Motor neuron (in vitro differentiated cells): ENCODE measurements at regions not wholly inside any gene's neighbourhood (a gene's known extent, or its start where the extent isn't known, plus 50 kb on each side); places are given as distances from the start of the nearest gene placed in this dataset.

Experiments
- ATAC-seq, 8 experiments: fragments of 200-7000 bp; cut with Tn5 transposase; replicated peaks in 6 of 8; 2 replicates each; pipeline ENCODE4 v1.8.0; 2021; ENCODE audit warnings: mild to moderate bottlenecking in 8 of 8, moderate library complexity in 8 of 8
- H3K27ac ChIP-seq, 2 donors: fragments of 250-450 bp; sonication (Bioruptor Pico); 2 replicates each; pipeline ENCODE4 v1.9.0; 2021; ENCODE audit warnings: antibody characterized with exemption in 2 of 2, mild to moderate bottlenecking in 2 of 2, moderate library complexity in 1 of 2
- H3K4me1 ChIP-seq, 2 donors: fragments of 250-450 bp; sonication (Bioruptor Pico); replicated peaks in 1 of 2; 2 replicates each; pipeline ENCODE4 v1.6.1; 2021; ENCODE audit warnings: antibody characterized with exemption in 2 of 2, mild to moderate bottlenecking in 2 of 2, moderate library complexity in 1 of 2
- H3K4me3 ChIP-seq, 5 donors: fragments of 250-450 bp; sonication (Bioruptor Pico); 2 replicates each; pipeline ENCODE4 v1.9.0; 2021; ENCODE audit warnings: antibody characterized with exemption in 5 of 5, mild to moderate bottlenecking in 5 of 5, moderate library complexity in 4 of 5
- WGBS, 10 experiments: fragments of 450-650 bp; shearing (Covaris generic); methylation state at CpG; one replicate each; pipeline ENCODE4 v1.0.0; 2022; 5-methylcytosine and 5-hydroxymethylcytosine counted together
- in situ Hi-C, 9 experiments: fragments of 400-800 bp; cut with MboI; loops; one replicate each; pipeline ENCODE4 v1.15.0; 2021; ENCODE audit warnings: low sequenced_read_pairs in 9 of 9, low pct_unique_long_range_greater_than_20kb in 2 of 9; ENCODE audit not compliant: unreplicated experiment in 9 of 9

DNA sequence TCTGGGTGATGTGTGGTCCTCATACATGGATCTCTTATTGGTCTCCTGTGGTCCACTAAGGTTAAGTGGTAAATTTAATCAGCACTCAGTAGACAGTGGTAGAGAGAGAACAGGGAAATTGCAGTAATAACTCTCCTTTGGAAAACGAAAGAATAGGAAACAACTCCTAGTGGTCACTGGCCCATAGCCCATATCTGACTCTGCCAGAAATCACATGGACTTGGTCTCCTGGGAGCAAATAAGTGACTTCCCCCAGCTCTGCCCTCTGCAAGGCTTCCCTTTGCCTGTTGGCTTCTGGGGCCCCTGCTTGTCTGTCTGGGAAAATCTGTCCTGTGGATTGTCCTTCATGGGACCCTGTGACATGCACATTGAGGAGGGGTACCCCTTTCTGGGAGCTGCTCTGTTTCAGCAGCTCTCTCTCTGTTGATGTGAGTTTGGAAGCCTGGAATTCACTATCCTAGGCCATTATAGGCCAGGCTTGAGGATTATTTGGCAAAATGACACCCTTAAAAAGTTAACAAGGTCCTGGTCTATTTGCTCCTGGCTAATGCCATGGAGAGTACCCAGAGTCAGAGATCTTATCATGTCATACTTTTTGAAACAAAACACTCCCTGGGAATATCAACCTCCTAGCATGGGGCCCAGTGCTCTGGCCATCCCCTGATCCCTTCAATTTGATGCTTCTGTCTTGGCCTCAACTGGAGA lies 58.0 kb upstream of the HNF1B start:
- peak in 2 of 8 experiments; percentile 59 to 76 for ATAC-seq
- in situ Hi-C loops = loop anchor here in 1 of 9 experiments (25.0 kb wide), 1 partner anchor 141 kb away; no protein-coding TSS in a partner anchor
- 0 to 80% (median 52%) methylated on average over 1 of the region's 1 CpG; no CpG with 5 or more reads in 6 of the 10 experiments for WGBS, 10 experiments
- no peak overlapping the region for H3K4me3 ChIP-seq
- no peaks in the 10 kb centered on the region for H3K4me1 ChIP-seq
- no peak overlapping the region for H3K27ac ChIP-seq

DNA sequence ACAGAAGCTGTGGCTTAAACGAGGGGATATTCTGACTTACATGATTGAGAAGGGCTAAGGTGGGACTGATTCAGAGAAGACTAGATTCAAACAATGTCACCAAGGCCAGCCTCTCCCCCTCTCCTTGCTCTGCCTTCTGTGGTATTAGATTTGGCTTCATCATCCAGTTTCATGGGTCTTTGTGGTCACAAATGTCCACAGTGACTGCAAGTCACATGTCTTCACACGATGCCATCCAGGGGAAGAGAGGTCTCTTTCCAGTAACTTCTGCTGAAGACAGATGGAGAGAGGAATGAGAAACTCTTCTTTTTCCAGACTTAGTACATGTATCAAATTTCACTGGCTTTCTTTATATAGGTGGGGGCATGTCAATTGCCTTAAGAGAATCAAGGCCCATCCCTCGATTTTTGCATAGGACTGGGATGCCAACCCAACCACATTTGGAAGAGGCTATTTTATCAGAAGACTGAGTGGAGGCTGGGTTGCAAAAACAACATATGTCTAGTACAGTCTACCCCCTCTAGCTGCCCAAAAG lies 57.3 kb upstream of the HNF1B start:
- in situ Hi-C loops = loop anchor here in 1 of 9 experiments (25.0 kb wide), 1 partner anchor 140 kb away; no protein-coding TSS in a partner anchor
- ATAC-seq = peak in 2 of 8 experiments; percentile 59 to 73
- WGBS, 10 experiments = 22 to 91% (median 62%) methylated on average over 1 to 3 of the region's 3 CpGs; no CpG with 5 or more reads in 3 of the 10 experiments

DNA sequence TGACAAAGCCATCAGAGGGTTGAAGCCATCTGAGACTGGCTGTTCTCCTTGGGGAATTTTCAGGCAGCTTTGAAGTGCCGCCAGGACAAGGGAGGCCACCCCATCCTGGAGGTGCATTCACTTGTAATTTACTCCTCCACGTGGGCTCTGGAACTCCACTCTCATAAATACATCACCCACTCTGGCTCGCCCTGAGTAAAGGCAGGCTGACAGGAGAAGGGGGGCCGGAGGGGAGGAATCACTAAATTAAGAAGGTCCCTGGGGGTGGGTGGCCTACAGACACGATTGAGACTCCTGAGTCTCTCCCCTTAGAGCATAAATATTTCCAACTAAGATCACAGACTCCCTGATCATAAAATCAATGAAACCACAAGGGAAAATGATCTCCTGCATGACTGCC lies 56.3 kb upstream of the HNF1B start:
- in situ Hi-C loops = loop anchor here in 1 of 9 experiments (25.0 kb wide), 1 partner anchor 139 kb away; no protein-coding TSS in a partner anchor
- Histone ChIP-seq H3K4me3 (no peak overlapping the region), H3K27ac (no peak overlapping the region), H3K4me1 (no peaks in the 10 kb centered on the region)
- 0 to 69% (median 14%) methylated on average over 1 to 4 of the region's 5 CpGs; no CpG with 5 or more reads in 4 of the 10 experiments for WGBS, 10 experiments
- peak in 3 of 8 experiments; percentile 44 to 69 (median 53) for ATAC-seq

More for the DNA sequence above, 57.3 kb upstream of the HNF1B start:
- no peaks in the 10 kb centered on the region for H3K4me1 ChIP-seq
- no peak overlapping the region for H3K27ac ChIP-seq
- H3K4me3 ChIP-seq = no peak overlapping the region

DNA sequence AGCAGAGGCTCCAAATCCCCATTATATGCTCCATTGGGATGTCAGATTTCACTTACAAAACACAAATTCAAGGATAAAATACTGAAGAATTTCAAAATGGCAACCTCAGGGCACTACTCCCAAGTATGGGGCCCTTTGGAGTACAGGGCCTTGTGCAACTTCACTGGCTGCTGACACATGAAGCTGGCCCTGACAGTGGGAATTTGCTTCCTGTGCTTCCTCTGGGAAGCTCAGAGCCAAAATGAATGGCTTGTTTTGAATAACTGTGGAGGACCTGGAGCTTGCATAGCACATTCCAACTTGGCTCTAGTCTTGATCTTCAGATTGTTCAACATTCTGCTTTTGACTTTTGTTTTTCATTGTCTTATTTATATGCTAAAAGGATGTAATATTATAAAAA lies 52.3 kb upstream of the HNF1B start:
- no peaks in the 10 kb centered on the region for H3K4me1 ChIP-seq
- no peak for ATAC-seq
- no peak overlapping the region for H3K4me3 ChIP-seq
- in situ Hi-C loops = no loop called here
- no peak overlapping the region for H3K27ac ChIP-seq

DNA sequence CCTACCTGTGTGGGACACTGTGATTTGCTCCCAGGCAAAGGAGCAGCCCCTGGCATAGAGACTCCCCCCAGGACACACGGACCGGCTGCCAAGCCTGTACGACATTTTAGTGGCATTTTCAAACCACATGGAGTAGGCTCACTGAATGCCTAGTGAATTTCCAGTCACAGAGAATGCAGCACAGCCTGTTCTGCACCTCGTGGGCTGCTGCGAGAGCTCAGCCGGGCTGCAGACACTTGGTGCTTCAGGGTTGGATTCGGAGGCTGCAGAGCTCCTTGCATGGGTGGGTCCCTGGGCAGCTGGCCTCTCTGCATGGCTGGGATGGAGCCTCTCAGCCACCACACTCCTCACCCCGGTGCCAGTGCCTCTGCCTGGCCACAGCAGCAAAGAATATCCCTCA lies 51.2 kb upstream of the HNF1B start:
- Histone ChIP-seq H3K4me3 (no peak overlapping the region), H3K27ac (no peak overlapping the region), H3K4me1 (no peaks in the 10 kb centered on the region)
- no peak for ATAC-seq
- in situ Hi-C loops = no loop called here
- 0 to 100% (median 54%) methylated on average over 1 to 4 of the region's 8 CpGs; no CpG with 5 or more reads in 4 of the 10 experiments for WGBS, 10 experiments
